ENCODE measurements at regions not wholly inside any gene's neighbourhood (a gene's known extent, or its start where the extent isn't known, plus 50 kb on each side); places are given as distances from the start of the nearest gene placed in this dataset.

GRCh38 chr12:89933911-89934310, 225.3 kb upstream of the ATP2B1 start:
- no peaks in the 10 kb centered on the region for H3K79me2 ChIP-seq (ENCODE audit: control insufficient read depth, insufficient read depth, low read length)
- H3K27me3 ChIP-seq (ENCODE audit: control insufficient read depth in 2 of 2, insufficient read depth in 2 of 2, low read length in 2 of 2): no peaks in the 10 kb centered on the region
- no peak overlapping the region for H2AFZ ChIP-seq (ENCODE audit: low read depth, low read length)
- H3K36me3 ChIP-seq (ENCODE audit: control insufficient read depth in 2 of 2, extremely low read depth in 1 of 2, insufficient read depth in 2 of 2, low read length in 2 of 2): no peaks in the 10 kb centered on the region
- H3K9ac ChIP-seq (replicated peaks; ENCODE audit: extremely low read depth, insufficient read depth, low read length): no peak overlapping the region
- H4K20me1 ChIP-seq (replicated peaks; ENCODE audit: control insufficient read depth, extremely low read depth, insufficient read depth, low read length): no peaks in the 10 kb centered on the region
- no peak overlapping the region for H3K4me3 ChIP-seq (replicated peaks in 1 of 3; ENCODE audit: insufficient read depth in 1 of 3, low read depth in 1 of 3, low read length in 3 of 3)
- FAIRE-seq: no peak
- ChIA-PET CTCF (no interaction called here), POLR2A (no interaction called here)
- TF ChIP-seq JUN (IDR thresholded peaks at IDR 0.05; ENCODE audit: borderline replicate concordance, insufficient read depth, insufficient read length, low read depth) (no peak), GATA2 (IDR thresholded peaks at IDR 0.05; ENCODE audit: insufficient read depth, insufficient read length, low read depth, low read length) (no peak), MYC (IDR thresholded peaks at IDR 0.05; ENCODE audit: low read depth, low read length) (no peak), FOS (IDR thresholded peaks at IDR 0.05; ENCODE audit: borderline replicate concordance, insufficient read depth, low read length) (no peak), EZH2 (IDR thresholded peaks at IDR 0.05; ENCODE audit: borderline replicate concordance, low read depth, low read length, severe bottlenecking) (no peak), POLR2AphosphoS5 (IDR thresholded peaks at IDR 0.05; ENCODE audit: insufficient read depth, low read depth, low read length) (no peak), POLR2A (IDR thresholded peaks at IDR 0.05; ENCODE audit: low read depth, low read length) (no peak), CTCF (IDR thresholded peaks at IDR 0.05; ENCODE audit: extremely low read depth in 1 of 2, insufficient read depth in 1 of 2, low read depth in 1 of 2, low read length in 2 of 2) (no peak)
- TF ChIP-seq, protein P1, sequence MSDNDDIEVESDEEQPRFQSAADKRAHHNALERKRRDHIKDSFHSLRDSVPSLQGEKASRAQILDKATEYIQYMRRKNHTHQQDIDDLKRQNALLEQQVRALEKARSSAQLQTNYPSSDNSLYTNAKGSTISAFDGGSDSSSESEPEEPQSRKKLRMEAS (IDR thresholded peaks at IDR 0.05; ENCODE audit: insufficient read depth, insufficient read length): no peak
- dilution Hi-C loops (cut with MboI; ENCODE audit: extremely low pct_ligation_motif_present, low sequenced_read_pairs): no loop called here
- H3K4me2 ChIP-seq (ENCODE audit: insufficient read depth, low read length): no peak overlapping the region
- no peaks in the 10 kb centered on the region for H3K9me1 ChIP-seq (replicated peaks; ENCODE audit: control insufficient read depth, extremely low read depth, insufficient read depth, low read length)
- intact Hi-C loops (cut with micrococcal nuclease): no loop called here
- BruUV-seq (replicated peaks): no TSS peak
- no peaks in the 10 kb centered on the region for H3K4me1 ChIP-seq (ENCODE audit: control insufficient read depth, extremely low read depth, insufficient read depth, low read length)
- no peaks in the 10 kb centered on the region for H3K9me3 ChIP-seq (replicated peaks; ENCODE audit: control insufficient read depth, insufficient read depth, low read length)
- no peak overlapping the region for H3K27ac ChIP-seq (ENCODE audit: insufficient read depth, low read depth, low read length)
- no peak for DNase-seq (ENCODE audit: low read depth, low spot score)
